AG09319 (cell line): ENCODE measurements at regions not wholly inside any gene's neighbourhood (a gene's known extent, or its start where the extent isn't known, plus 50 kb on each side); places are given as distances from the start of the nearest gene placed in this dataset.

ENCODE experiments used
- DNase-seq: peaks from one replicate; pipeline ENCODE4 v3.0.0-alpha.2; 2010; ENCODE audit warnings: low read depth; ENCODE audit errors: extremely low read depth
- CTCF ChIP-seq: IDR thresholded peaks from 2 replicates; pipeline ENCODE4 v1.5.1; 2011; ENCODE audit warnings: low read depth, mild to moderate bottlenecking, inconsistent platforms, low read length, moderate library complexity

- no peak for TF ChIP-seq CTCF
- DNase-seq, result no peak
Observed at GRCh38 chr6:91539456-91539855, 952.6 kb upstream of the MAP3K7 start.

- no peak for DNase-seq
Observed at GRCh38 chr6:91538622-91539021, 951.8 kb upstream of the MAP3K7 start.

GRCh38 chr6:91534614-91535013 lies 947.7 kb upstream of the MAP3K7 start:
- TF ChIP-seq CTCF, result no peak
- no peak for DNase-seq

More at GRCh38 chr6:91538622-91539021, 951.8 kb upstream of the MAP3K7 start:
- no peak for TF ChIP-seq CTCF

- no peak for DNase-seq
- no peak for TF ChIP-seq CTCF
Observed at GRCh38 chr6:91523511-91523910, 936.6 kb upstream of the MAP3K7 start.

GRCh38 chr6:91521999-91522398 lies 935.1 kb upstream of the MAP3K7 start:
- TF ChIP-seq CTCF, result no peak
- no peak for DNase-seq

- no peak for TF ChIP-seq CTCF
- no peak for DNase-seq
Observed at GRCh38 chr6:91509711-91510110, 922.8 kb upstream of the MAP3K7 start.

- no peak for TF ChIP-seq CTCF
- DNase-seq, result no peak
Observed at GRCh38 chr6:91509039-91509438, 922.2 kb upstream of the MAP3K7 start.
